Sigmoid colon (tissue), 6 donors: ENCODE measurements at regions not wholly inside any gene's neighbourhood (a gene's known extent, or its start where the extent isn't known, plus 50 kb on each side); places are given as distances from the start of the nearest gene placed in this dataset.

Source experiments
- DNase-seq: peaks from one replicate; pipeline ENCODE4 v3.0.0-alpha.2; 2019
- H3K27ac ChIP-seq, 4 donors: fragments of 200-600 bp; sonication (generic); one replicate each; pipeline ENCODE4 v1.5.1; 2016 to 2019; ENCODE audit warnings: mild to moderate bottlenecking in 1 of 4
- H3K27me3 ChIP-seq, 3 donors: fragments of 200-600 bp; sonication (generic); one replicate each; pipeline ENCODE4 v1.5.1; 2019; ENCODE audit warnings: mild to moderate bottlenecking in 1 of 3
- H3K36me3 ChIP-seq, 4 donors: fragments of 200-600 bp; sonication (generic); one replicate each; pipeline ENCODE4 v1.5.1; 2016 to 2019
- H3K4me1 ChIP-seq, 4 donors: fragments of 200-600 bp; sonication (generic); one replicate each; pipeline ENCODE4 v1.5.1; 2017 to 2019
- H3K4me3 ChIP-seq, 4 donors: fragments of 200-600 bp; sonication (generic); one replicate each; pipeline ENCODE4 v1.5.1; 2017 to 2019; ENCODE audit warnings: mild to moderate bottlenecking in 2 of 4, moderate library complexity in 1 of 4
- H3K9me3 ChIP-seq, 4 donors: fragments of 200-600 bp in 3 of 4; sonication (generic) in 3 of 4; one replicate each; pipeline versions ENCODE4 v1.5.1 to v1.6.1; 2013 to 2019
- EP300 ChIP-seq, 4 donors: sonication (generic); formaldehyde crosslinking; IDR thresholded peaks; one replicate each; pipeline ENCODE4 v1.6.1; 2017; ENCODE audit warnings: antibody characterized with exemption in 4 of 4
- POLR2A ChIP-seq, 2 donors: fragments of 450-650 bp; IDR thresholded peaks; one replicate each; pipeline ENCODE4 v1.6.1; 2016; ENCODE audit warnings: antibody characterized with exemption in 2 of 2, mild to moderate bottlenecking in 2 of 2, moderate library complexity in 2 of 2
- POLR2AphosphoS5 ChIP-seq, 4 donors: sonication (generic); formaldehyde crosslinking; IDR thresholded peaks; one replicate each; pipeline ENCODE4 v1.6.1; 2017; ENCODE audit warnings: antibody characterized with exemption in 4 of 4
- WGBS, 2 donors: extraction: QIAGEN DNeasy Blood & Tissue Kit; methylation state at CpG; one replicate each; pipeline ENCODE4 v1.1.7; 2013; 5-methylcytosine and 5-hydroxymethylcytosine counted together
- intact Hi-C: fragments of 100-400 bp; cut with DNase I; formaldehyde crosslinking; loops from one replicate; pipeline ENCODE4 v1.15.1; 2023
- TF ChIP-seq, protein P1 (sequence below), 4 experiments: fragments of 450-650 bp in 3 of 4; fragments of 200-600 bp in 1 of 4; IDR thresholded peaks; one replicate each; pipeline ENCODE4 v1.5.1; 2016 to 2019; ENCODE audit warnings: antibody characterized with exemption in 4 of 4, mild to moderate bottlenecking in 3 of 4, moderate library complexity in 2 of 4
- donor health status: healthy with polysubstance abuse.
- donor health status: healthy.

DNA sequence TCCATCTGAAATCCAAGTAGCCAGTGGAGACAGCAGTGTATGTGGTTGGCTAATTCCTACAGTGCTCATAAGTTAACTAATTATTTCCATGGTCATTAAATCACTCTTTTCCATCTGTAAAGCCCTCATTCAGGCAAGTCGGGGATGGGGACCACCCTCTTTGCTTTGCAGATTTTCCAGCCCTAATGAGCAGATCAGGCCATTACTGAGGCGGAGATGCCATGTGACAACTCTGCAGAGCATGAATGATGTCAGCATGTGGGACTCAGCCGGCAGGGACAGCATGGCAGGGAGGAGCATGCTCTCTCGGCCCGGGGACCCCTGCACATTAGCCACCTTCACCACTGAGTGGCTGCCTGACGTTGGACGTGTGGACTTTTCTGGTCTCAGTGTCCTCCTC lies 623.3 kb upstream of the CDH4 start:
- Histone ChIP-seq H3K27me3 (no peaks in the 10 kb centered on the region), H3K9me3 (no peaks in the 10 kb centered on the region), H3K27ac (no peak overlapping the region), H3K4me3 (no peak overlapping the region), H3K4me1 (no peaks in the 10 kb centered on the region), H3K36me3 (no peaks in the 10 kb centered on the region)
- no peak for DNase-seq
- whole genome bisulfite sequencing, 2 donors, result 83 to 85% methylated on average over 7 of the region's 7 CpGs
- intact Hi-C loops, result no loop called here
- TF ChIP-seq, protein P1, sequence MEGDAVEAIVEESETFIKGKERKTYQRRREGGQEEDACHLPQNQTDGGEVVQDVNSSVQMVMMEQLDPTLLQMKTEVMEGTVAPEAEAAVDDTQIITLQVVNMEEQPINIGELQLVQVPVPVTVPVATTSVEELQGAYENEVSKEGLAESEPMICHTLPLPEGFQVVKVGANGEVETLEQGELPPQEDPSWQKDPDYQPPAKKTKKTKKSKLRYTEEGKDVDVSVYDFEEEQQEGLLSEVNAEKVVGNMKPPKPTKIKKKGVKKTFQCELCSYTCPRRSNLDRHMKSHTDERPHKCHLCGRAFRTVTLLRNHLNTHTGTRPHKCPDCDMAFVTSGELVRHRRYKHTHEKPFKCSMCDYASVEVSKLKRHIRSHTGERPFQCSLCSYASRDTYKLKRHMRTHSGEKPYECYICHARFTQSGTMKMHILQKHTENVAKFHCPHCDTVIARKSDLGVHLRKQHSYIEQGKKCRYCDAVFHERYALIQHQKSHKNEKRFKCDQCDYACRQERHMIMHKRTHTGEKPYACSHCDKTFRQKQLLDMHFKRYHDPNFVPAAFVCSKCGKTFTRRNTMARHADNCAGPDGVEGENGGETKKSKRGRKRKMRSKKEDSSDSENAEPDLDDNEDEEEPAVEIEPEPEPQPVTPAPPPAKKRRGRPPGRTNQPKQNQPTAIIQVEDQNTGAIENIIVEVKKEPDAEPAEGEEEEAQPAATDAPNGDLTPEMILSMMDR (IDR thresholded peaks at IDR 0.05), result no peak
- TF ChIP-seq POLR2AphosphoS5 (IDR thresholded peaks at IDR 0.05) (no peak), POLR2A (IDR thresholded peaks at IDR 0.05) (no peak), EP300 (IDR thresholded peaks at IDR 0.05) (no peak)

DNA sequence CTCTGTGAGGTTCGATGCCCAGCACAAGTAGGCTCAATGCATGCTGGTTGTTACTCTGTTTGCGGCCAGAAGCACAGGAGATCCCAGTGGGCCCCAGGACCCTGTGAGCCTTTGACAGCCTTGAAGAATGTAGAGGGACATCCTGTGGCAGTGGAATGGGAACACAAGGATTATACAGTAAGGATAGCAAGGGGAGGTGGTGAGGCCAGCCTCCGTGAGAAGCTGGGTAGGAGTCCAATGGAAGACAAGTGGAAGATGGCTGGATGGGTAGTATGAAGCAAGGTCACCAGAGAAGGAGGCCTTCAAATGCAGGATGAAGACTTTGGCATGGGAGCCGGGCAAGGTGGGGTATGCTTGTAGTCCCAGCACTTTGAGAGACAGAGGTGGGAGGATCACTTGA lies 622.9 kb upstream of the CDH4 start:
- Histone ChIP-seq H3K9me3 (no peaks in the 10 kb centered on the region), H3K4me3 (no peak overlapping the region), H3K27ac (no peak overlapping the region), H3K4me1 (no peaks in the 10 kb centered on the region), H3K27me3 (no peaks in the 10 kb centered on the region), H3K36me3 (no peaks in the 10 kb centered on the region)
- no peak for TF ChIP-seq EP300 (IDR thresholded peaks at IDR 0.05)
- TF ChIP-seq, protein P1 (IDR thresholded peaks at IDR 0.05), result no peak
- WGBS, 2 donors, result 87 to 90% methylated on average over 4 of the region's 4 CpGs
- DNase-seq, result no peak
- intact Hi-C loops, result no loop called here

DNA sequence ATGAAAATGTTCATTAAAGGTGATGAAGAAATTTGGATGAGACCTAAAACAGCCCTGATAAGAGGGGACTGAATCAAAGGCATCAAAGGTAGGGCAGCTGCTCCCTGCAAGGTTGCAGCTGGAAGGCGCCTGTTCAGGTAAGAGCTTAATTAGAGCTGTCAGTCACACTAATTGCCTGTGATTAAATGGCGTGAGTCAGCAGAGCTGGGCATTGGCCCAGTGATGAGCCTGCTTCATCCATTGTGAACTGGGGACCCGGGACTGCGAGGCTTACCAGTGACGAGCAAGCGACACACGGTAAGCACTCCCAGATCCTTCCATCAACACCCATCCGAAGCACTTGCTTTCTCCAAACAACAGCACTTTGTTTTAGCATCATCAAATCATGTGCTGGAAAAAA lies 621.5 kb upstream of the CDH4 start:
- TF ChIP-seq, protein P1 (IDR thresholded peaks at IDR 0.05), result no peak
- TF ChIP-seq EP300 (IDR thresholded peaks at IDR 0.05) (no peak), POLR2AphosphoS5 (IDR thresholded peaks at IDR 0.05) (no peak), POLR2A (IDR thresholded peaks at IDR 0.05) (no peak)
- no peak overlapping the region for H3K27ac ChIP-seq
- intact Hi-C loops, result no loop called here
- no peaks in the 10 kb centered on the region for H3K4me1 ChIP-seq
- H3K4me3 ChIP-seq, result no peak overlapping the region
- no peak for DNase-seq
- no peaks in the 10 kb centered on the region for H3K9me3 ChIP-seq
- H3K36me3 ChIP-seq, result no peaks in the 10 kb centered on the region
- 46 to 68% methylated on average over 8 of the region's 8 CpGs for WGBS, 2 donors
- no peaks in the 10 kb centered on the region for H3K27me3 ChIP-seq

DNA sequence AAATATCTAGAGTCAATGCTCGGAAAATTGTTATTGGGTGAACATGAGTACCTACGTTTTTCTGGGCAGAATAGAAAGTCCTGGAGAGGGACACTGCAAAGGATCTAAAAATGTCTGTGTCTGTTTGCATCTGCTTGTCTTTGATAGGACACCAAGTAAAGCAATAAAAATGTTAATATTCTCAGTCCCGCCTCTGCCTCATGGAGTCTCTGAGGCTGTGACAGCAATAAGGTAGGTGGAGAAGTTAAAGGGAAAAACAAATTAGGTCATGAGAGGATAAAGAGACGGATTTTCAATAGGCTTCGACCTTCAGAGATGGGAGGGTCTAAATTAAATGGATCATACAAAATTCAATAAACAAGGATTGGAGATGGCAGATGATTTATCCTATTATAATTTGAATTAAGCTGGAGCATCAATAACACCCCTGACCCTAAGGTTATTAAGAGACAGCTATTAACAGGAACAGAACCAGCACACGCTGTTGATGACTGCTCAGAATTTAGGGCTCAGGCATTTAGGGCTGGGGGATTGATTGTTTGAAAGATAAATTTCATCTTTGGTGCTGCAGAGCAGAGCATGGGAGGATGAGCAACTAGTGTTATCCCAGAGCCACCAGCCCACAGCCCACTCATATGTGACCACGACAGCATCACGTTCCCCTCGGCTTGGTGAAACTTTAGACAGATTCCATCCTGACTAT lies 620.3 kb upstream of the CDH4 start:
- no peaks in the 10 kb centered on the region for H3K9me3 ChIP-seq
- no peak for DNase-seq
- TF ChIP-seq EP300 (IDR thresholded peaks at IDR 0.05) (no peak), POLR2A (IDR thresholded peaks at IDR 0.05) (no peak), POLR2AphosphoS5 (IDR thresholded peaks at IDR 0.05) (no peak)
- TF ChIP-seq, protein P1 (IDR thresholded peaks at IDR 0.05), result no peak
- H3K36me3 ChIP-seq, result no peaks in the 10 kb centered on the region
- no peaks in the 10 kb centered on the region for H3K4me1 ChIP-seq
- H3K27ac ChIP-seq, result no peak overlapping the region
- H3K27me3 ChIP-seq, result no peaks in the 10 kb centered on the region
- no peak overlapping the region for H3K4me3 ChIP-seq
- intact Hi-C loops, result no loop called here
- WGBS, 2 donors, result 74 to 79% methylated on average over 9 of the region's 9 CpGs
